Hematopoietic multipotent progenitor cell (in vitro differentiated cells): ENCODE measurements at regions not wholly inside any gene's neighbourhood (a gene's known extent, or its start where the extent isn't known, plus 50 kb on each side); places are given as distances from the start of the nearest gene placed in this dataset.
"Not testable (repeated sequence)": the region's sequence is repeated elsewhere in the genome, so short reads cannot be mapped to it uniquely, and the experiment has no call there.

Experiments
- DNase-seq, 3 donors: peaks; one replicate each; pipeline ENCODE4 v3.0.0-alpha.2; 2011 to 2015; ENCODE audit warnings: low read depth in 2 of 3, low spot score in 2 of 3

- DNase-seq: no peak
Observed at GRCh38 chr6:76792394-76792793, 670.9 kb downstream of the HTR1B start.

- no peak for DNase-seq
Observed at GRCh38 chr6:76790881-76791280, 672.4 kb downstream of the HTR1B start.

DNA sequence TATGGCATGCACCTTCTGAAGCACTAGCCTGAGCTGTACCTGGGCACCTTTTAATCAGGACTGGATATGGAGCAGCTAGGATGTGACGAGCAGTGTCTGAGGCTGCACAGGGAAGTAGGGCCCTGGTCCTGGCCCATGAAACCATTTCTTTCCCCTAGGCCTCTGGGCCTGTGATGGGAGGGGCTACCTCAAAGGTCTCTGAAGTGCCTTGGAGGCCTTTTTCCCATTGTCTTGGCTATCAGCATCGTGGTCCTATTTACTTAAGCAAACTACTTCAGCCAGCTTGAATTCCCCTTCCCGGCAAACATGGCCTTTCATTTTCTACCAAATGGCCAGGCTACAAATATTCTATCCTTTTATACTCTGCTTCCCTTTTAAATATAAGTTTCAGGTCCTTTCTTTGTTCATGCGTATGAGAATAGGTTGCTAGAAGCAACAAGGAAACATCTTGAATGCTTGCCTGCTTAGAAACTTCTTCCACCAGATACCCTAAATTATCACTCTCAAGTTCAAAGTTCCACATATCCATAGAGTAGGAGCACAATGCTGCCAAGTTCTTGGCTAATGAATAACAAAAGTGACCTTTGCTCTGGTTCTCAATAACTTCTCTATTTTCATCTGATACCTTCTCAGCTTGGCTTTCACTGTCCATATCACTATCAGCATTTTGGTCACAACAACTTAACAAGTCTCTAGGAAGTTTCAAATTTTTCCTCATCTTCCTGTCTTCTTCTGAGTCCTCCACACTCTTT, 673.1 kb downstream of the HTR1B start:
- no peak for DNase-seq

DNA sequence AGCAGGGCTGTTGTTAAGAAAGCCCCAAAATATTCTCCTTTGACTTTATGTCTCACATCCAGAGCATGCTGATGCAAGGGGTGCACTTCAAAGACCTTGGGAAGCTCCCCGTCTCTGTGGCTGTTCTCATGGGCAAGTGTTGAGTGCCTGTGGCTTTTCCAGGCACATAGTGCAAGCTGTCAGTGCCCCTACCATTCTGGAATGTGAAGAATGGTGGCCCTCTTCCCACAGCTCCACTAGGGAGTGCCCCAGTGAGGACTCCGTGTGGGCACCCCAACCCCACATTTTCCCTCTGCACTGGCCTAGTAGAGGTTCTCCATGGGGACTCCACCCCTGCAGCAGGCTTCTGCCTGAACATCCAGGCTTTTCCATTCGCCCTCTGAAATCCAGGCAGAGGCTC, 673.7 kb downstream of the HTR1B start:
- DNase-seq: no peak

DNA sequence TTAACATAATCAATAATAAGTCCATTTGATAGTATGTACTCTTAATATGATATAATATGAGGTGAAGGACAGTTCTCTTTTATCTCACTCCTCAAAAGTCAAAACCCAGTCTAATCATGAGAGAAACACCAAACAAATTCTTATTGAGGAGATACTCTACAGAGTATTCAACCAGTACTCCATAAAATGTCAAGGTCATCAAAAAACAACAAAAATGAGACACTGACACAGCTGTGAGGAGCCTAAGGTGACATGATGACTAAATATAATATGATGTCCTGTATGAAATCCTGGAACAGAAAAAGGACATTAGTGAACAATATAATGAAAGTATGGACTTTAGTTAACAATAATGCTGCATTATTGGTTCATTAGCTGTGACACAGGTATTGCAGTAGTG, 675.1 kb downstream of the HTR1B start:
- DNase-seq: no peak

DNA sequence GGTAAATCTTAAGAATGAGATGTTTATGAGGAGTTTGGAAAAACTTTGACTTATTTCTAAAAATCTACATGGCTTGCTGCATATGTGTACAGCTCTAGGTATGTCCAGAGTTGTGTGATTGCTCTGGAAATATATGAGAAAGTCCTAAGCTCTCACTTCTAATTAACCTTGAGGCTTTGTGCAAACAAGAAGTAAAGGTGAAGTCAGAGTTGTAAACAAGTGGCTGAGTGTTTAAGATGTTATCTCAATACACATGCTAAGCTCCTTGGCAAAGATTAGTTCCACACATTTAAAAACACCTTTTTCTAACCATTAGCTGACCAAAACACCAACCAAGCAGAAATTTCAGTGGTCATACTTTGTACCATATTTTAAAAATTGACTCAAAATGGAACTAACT, 684.2 kb downstream of the HTR1B start:
- no peak for DNase-seq

DNA sequence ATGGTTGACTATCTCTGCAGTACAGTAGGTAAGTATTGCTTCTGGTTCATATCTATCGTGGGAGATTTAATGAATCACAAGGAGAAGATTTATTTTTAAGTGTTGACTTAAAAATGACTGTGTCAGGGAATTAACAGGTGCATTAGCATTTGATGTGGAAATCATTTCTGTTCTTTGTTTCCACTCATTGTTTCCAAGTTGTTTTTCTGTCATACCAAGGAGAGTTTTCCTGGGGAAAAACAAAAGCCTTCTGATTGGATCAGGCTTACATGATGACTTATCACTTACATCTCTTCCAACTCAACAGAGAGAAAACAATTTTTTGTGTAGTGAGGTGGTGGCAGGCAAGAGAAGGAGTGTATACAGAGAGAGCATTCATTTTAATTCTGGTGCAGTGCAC, 686.4 kb downstream of the HTR1B start:
- no peak for DNase-seq

DNA sequence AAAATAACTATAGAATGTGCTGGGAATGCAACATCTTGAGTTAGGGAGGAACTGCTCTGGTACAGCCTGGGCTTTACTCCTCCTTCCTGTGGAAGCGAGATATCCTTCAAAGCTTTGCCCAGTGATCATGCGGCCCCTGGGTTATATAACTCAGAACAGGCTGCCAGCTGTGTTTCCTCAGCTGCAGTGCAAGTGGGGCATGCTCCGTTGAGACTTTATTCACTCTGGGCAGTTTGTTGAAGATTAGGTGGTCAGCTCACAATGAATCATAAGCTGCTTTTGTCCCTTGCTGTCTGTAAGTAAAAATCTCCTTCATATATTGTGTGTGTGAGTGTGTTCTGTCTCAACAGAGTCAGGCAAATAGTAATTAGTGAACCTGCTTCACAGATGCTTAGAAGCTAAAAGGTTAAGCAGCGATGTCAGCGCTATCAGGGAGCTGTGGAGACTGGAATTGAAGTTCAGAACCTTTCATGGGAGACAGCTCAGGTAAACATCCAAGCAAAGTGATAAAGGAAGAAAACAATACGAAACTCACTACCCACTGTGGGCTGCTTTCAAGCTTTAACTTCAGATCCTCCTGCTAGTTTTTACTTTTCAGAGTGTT, 688.4 kb downstream of the HTR1B start:
- DNase-seq: no peak

GRCh38 chr6:76772951-76773350, 690.3 kb downstream of the HTR1B start:
- no peak for DNase-seq

- DNase-seq: no peak
Observed at GRCh38 chr6:76771059-76771634, 692.1 kb downstream of the HTR1B start.

DNA sequence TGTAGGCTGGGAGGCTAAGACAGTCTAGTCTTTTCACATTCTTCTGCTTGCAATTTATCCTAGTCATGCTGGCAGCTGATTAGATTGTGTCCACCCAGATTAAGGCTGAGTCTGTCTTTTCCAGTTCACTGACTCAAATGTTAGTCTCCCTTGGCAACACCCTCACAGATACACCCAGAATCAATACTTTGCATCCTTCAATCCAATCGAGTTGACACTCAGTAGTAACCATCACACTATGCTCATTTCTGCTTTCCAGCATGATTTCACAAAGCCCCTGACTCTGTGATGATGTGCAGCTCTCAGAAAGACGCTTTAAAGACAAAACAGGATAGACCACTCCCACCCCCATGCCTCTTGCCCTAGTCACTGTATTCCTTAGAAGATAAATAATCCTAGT, 693.0 kb downstream of the HTR1B start:
- DNase-seq: no peak

DNA sequence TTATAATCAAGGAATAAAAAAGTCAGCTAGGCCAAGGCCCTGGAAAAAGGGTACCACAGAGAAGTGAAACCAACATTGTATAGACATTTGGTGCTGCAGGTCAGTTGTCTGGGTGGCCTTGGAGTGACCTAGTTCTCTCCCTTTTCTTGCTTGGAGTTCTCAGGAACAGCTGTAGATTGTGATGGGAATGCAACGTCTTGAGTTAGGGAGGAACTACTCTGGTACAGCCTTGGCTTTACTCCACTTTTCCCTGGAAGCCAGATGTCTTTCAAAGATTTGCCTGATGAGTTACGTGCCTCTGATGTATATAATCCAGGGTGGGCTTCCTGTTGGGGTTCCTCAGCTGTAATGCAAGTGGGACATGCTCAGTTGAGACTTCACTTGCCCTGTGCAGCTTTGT, 694.7 kb downstream of the HTR1B start:
- DNase-seq: no peak

DNA sequence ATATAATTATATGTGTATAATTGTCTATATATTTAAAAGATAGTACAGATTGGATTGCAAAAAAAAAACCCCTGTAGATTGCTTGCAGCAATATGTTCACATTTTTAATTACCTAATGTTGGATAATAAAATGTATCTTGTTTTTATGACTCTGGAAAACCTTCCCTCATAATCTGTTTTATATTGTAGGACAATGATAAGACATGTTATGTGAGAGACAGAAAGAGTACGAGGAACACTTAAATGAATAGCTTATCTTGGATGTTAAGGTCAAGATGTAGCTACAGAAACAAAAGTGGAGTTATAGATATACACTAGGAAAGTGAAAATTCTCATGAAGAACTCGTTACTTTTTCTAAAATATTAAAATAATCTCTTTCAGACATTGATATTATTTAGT, 691.6 kb upstream of the IMPG1 start:
- no peak for DNase-seq

DNA sequence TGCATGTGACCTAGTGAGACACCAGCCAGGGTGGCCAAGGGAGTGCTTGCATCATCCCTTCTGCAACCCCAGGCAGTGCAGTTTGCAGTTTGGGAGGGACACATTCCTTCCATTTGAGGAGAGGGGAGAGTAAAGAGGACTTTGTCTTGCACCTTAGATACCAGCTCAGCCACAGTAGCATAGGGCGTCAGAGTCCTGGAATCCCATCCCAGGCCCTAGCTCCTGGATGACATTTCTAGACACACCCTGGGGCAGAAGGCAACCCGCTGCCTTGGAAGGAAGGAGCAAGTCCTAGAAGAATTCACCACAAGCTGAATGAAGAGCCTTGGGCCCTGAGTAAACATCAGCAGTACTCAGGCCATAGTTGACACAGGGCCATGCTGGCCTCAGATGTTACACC, 680.4 kb upstream of the IMPG1 start:
- no peak for DNase-seq

DNA sequence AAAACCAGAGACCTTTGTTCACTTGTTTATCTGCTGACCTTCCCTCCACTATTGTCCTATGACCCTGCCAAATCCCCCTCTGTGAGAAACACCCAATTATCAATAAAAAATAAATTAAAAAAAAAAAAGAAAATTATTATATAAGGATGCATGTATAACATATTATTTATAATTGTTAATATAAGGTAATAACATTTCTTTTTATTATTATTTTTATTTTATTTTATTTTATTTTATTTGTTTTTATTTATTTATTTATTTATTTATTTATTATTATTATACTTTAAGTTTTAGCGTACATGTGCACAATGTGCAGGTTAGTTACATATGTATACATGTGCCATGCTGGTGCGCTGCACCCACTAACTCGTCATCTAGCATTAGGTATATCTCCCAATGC, 672.9 kb upstream of the IMPG1 start:
- not testable (repeated sequence) for DNase-seq

- DNase-seq: not testable (repeated sequence)
Observed at GRCh38 chr6:76744151-76744720, 671.8 kb upstream of the IMPG1 start.

DNA sequence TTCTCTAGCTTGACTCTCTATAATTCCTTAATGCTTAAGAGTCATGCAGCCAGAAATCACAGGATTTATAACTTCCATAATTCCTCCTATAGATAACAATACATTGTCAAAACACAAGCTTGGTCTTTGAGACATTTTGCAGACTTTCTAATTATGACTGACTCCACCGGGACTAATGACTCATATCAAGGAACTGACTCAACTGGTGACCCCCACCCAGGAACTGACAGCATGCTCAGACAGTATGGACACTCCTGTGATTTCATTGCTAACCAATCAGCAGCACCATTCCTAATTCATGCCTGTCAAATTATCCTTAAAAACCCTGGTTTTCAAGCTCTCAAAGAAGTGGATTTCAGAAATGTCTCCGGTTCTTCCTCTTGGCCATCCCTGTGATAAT, 670.5 kb upstream of the IMPG1 start:
- DNase-seq: no peak

- no peak for DNase-seq
Observed at GRCh38 chr6:76719449-76719848, 647.0 kb upstream of the IMPG1 start.

DNA sequence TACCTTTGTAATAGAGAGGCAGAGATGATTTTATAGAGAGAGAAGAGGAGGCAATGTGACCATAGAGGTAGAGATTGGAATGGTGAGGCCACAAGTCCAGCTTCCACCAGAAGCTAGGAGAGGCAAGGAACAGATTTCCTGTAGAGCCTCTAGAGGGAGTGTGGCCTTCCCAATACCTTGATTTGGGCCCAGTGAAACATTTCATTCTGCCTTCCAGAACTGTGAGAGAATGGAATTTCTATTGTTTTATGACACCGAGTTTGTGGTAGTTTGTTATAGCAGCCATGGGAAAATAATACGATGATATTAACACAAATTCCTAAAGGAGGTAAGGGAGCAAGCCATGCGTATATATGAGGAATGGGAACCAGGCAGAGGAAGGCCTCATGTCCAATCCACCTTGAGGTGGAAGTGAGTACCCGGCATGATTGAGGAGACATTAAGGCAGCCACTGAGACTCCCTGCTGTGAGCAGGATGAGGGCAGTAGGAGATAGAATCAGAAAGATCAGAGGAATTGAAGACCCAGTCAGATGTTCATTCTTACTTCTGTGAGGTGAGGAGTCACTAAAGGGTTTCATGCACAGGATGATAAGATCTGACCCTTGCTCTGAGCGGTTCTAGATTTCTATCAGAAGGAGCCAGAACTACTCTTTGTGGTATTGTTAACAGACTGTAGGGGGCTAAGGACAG, 636.3 kb upstream of the IMPG1 start:
- no peak for DNase-seq

DNA sequence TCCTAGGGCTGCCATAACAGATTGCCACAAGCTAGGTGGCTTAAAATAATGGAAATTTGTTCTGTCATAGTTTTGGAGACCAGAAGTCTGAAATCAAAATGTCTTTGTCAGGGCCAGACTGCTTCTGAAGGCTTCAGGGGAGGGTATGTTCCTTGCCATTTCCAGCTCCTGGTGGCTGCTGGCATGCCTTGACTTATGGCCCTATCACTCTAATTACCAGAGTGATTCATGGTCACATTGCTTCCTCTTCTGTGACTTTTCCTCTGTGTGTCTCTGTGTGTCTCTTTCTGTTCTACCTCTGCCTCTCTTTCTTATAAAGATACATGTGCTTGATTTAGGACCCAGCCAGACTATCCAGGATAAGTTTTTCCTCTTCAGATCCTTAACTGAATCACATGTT, 635.2 kb upstream of the IMPG1 start:
- no peak for DNase-seq

DNA sequence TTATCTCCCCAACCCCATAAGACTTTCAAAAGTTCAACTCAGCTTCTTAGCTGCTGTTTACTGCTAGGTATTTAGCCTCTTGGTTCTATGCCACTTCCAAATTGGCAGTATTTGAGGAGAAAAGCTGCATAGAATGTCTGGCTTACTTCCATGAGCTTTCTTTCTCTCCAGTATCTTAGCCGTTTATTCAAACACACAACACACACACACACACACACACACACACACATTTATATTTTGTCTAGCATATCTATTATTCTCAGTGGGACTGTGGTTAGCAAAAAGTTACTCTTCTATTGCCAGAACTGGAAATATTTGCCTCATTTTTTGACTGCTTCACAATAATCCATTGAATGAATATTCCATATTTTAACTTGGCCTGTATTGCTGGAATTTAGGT, 634.2 kb upstream of the IMPG1 start:
- no peak for DNase-seq
